GM10248 (cell line): ENCODE measurements at regions not wholly inside any gene's neighbourhood (a gene's known extent, or its start where the extent isn't known, plus 50 kb on each side); places are given as distances from the start of the nearest gene placed in this dataset.
"Not testable (repeated sequence)": the region's sequence is repeated elsewhere in the genome, so short reads cannot be mapped to it uniquely, and the experiment has no call there.

Source experiments
- CTCF ChIA-PET: fragments of 300-600 bp; sonication (Branson Sonifier 250); formaldehyde crosslinking; extraction: SDS; loops from one replicate; lab custom pipeline; 2021; ENCODE audit warnings: antibody characterized with exemption; lab: Yijun Ruan, JAX
- POLR2A ChIA-PET: fragments of 350-650 bp; sonication (Branson Sonifier 250); formaldehyde crosslinking; extraction: SDS; loops from one replicate; lab custom pipeline; 2020; ENCODE audit warnings: antibody characterized with exemption; lab: Yijun Ruan, JAX
- DNase-seq: peaks from one replicate; pipeline ENCODE4 v3.0.0; 2012; ENCODE audit errors: extremely low spot score
- CTCF ChIP-seq: IDR thresholded peaks from 2 replicates; pipeline ENCODE4 v1.5.1; 2012; ENCODE audit warnings: mild to moderate bottlenecking, low read depth; ENCODE audit errors: extremely low read depth, missing control alignments, control extremely low read depth

GRCh38 chr1:113205980-113206766, 133.2 kb downstream of the LRIG2 start:
- ChIA-PET CTCF (interaction anchor here (1.2 kb wide), 1 partner anchor 28 kb away, joined by 3 read pairs; no protein-coding TSS in a partner anchor), POLR2A (no interaction called here)
- no peak for TF ChIP-seq CTCF
- no peak for DNase-seq

- no peak for TF ChIP-seq CTCF
- no peak for DNase-seq
- ChIA-PET CTCF (interaction anchor here (1.2 kb wide), 1 partner anchor 29 kb away, joined by 3 read pairs; no protein-coding TSS in a partner anchor), POLR2A (no interaction called here)
Measured at GRCh38 chr1:113207019-113207418, 134.0 kb downstream of the LRIG2 start.

- ChIA-PET POLR2A (no interaction called here), CTCF (no interaction called here)
- TF ChIP-seq CTCF = no peak
- no peak for DNase-seq
Measured at GRCh38 chr1:113207457-113207856, 134.5 kb downstream of the LRIG2 start.

GRCh38 chr1:113208425-113208824, 135.4 kb downstream of the LRIG2 start:
- DNase-seq, POLR2A ChIA-PET, CTCF ChIA-PET: not testable (repeated sequence)

- no peak for DNase-seq
- CTCF ChIA-PET = interaction anchor here (2.0 kb wide), 1 partner anchor 11 kb away, joined by 7 read pairs; no protein-coding TSS in a partner anchor
- POLR2A ChIA-PET = no interaction called here
- TF ChIP-seq CTCF = no peak
Measured at GRCh38 chr1:113210248-113210647, 137.2 kb downstream of the LRIG2 start.

GRCh38 chr1:113211467-113211866, 138.5 kb downstream of the LRIG2 start:
- ChIA-PET POLR2A (no interaction called here), CTCF (interaction anchor here (2.0 kb wide), 1 partner anchor 9 kb away, joined by 7 read pairs; no protein-coding TSS in a partner anchor)
- no peak for DNase-seq
- no peak for TF ChIP-seq CTCF

GRCh38 chr1:113215015-113215414, 142.0 kb downstream of the LRIG2 start:
- POLR2A ChIA-PET = no interaction called here
- no peak for DNase-seq
- no peak for TF ChIP-seq CTCF
- CTCF ChIA-PET = interaction anchor here (1.2 to 1.6 kb wide), 2 partner anchors 14 to 17 kb away, joined by 3 to 4 read pairs; no protein-coding TSS in a partner anchor
